Astrocyte (in vitro differentiated cells and primary cell): ENCODE measurements at regions not wholly inside any gene's neighbourhood (a gene's known extent, or its start where the extent isn't known, plus 50 kb on each side); places are given as distances from the start of the nearest gene placed in this dataset.

Source experiments
- CTCF ChIP-seq: IDR thresholded peaks from 2 replicates; pipeline ENCODE4 v1.5.1; 2011; ENCODE audit warnings: low read depth, mild to moderate bottlenecking, inconsistent platforms, low read length, moderate library complexity; ENCODE audit not compliant: insufficient read depth
- EZH2 ChIP-seq: IDR thresholded peaks from 2 replicates; pipeline ENCODE4 v1.6.1; 2012; ENCODE audit warnings: mild to moderate bottlenecking, low read length, inconsistent platforms; ENCODE audit not compliant: insufficient read depth

- TF ChIP-seq CTCF = no peak
- no peak for TF ChIP-seq EZH2
These were observed 241.3 kb upstream of the ZNF804A start for GRCh38 chr2:184357033-184357432.
